Suprapubic skin (tissue), 4 donors: ENCODE measurements at regions not wholly inside any gene's neighbourhood (a gene's known extent, or its start where the extent isn't known, plus 50 kb on each side); places are given as distances from the start of the nearest gene placed in this dataset.

Experiments used
- DNase-seq, 2 donors: peaks; one replicate each; pipeline ENCODE4 v3.0.0-alpha.2; 2019; ENCODE audit warnings: low spot score in 2 of 2
- H3K27ac ChIP-seq: fragments of 200-600 bp; sonication (generic); one replicate; pipeline ENCODE4 v1.5.1; 2019
- H3K27me3 ChIP-seq: fragments of 200-600 bp; sonication (generic); one replicate; pipeline ENCODE4 v1.5.1; 2019
- H3K36me3 ChIP-seq: fragments of 200-600 bp; sonication (generic); one replicate; pipeline ENCODE4 v1.5.1; 2019
- H3K4me1 ChIP-seq: fragments of 200-600 bp; sonication (generic); one replicate; pipeline ENCODE4 v1.5.1; 2019
- H3K4me3 ChIP-seq: fragments of 200-600 bp; sonication (generic); one replicate; pipeline ENCODE4 v1.5.1; 2019; ENCODE audit warnings: mild to moderate bottlenecking
- H3K9me3 ChIP-seq: fragments of 200-600 bp; sonication (generic); one replicate; pipeline ENCODE4 v1.5.1; 2019
- CTCF ChIP-seq, 2 donors: fragments of 200-600 bp in 1 of 2; fragments of 450-650 bp in 1 of 2; sonication (generic) in 1 of 2; IDR thresholded peaks; one replicate each; pipeline ENCODE4 v1.5.1; 2016 to 2019; ENCODE audit warnings: antibody characterized with exemption in 2 of 2, mild to moderate bottlenecking in 1 of 2, moderate library complexity in 1 of 2
- EP300 ChIP-seq: sonication (generic); formaldehyde crosslinking; IDR thresholded peaks from one replicate; pipeline ENCODE4 v1.6.1; 2017; ENCODE audit warnings: antibody characterized with exemption
- POLR2A ChIP-seq, 2 donors: fragments of 450-650 bp; IDR thresholded peaks; one replicate each; pipeline ENCODE4 v1.6.1; 2017; ENCODE audit warnings: antibody characterized with exemption in 2 of 2, mild to moderate bottlenecking in 2 of 2, moderate library complexity in 2 of 2
- POLR2AphosphoS5 ChIP-seq, 3 donors: sonication (generic); formaldehyde crosslinking; IDR thresholded peaks; one replicate each; pipeline ENCODE4 v1.6.1; 2017; ENCODE audit warnings: antibody characterized with exemption in 3 of 3
- WGBS: methylation state at CpG from one replicate; pipeline ENCODE4 v1.1.5; 2018; 5-methylcytosine and 5-hydroxymethylcytosine counted together

DNA sequence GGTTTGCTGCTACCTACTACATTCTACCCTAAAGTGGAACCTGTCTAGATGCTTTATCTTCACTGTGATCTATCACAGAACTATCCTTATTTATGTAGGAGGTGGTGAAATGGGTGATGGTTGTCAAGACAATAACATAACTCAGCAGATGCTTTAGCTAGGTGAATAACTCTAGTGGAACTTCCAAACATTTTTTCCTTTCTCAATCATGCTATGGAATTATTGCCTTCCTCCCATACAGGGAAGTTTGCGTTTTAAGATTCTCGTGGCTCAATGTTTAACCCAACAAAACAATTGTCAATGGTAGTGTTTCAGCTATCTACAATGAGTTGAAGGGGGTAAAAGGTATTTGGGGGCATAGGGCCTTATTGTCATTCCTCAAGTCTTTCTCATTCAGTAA lies 82.6 kb upstream of the GLI2 start:
- Histone ChIP-seq H3K36me3 (no peaks in the 10 kb centered on the region), H3K4me3 (no peak overlapping the region), H3K4me1 (peaks cover 6% of the 10 kb centered on the region), H3K27ac (no peak overlapping the region), H3K27me3 (peaks cover 14% of the 10 kb centered on the region), H3K9me3 (peaks cover 14% of the 10 kb centered on the region)
- no peak for DNase-seq
- 87% methylated on average over 2 of the region's 2 CpGs for WGBS
- TF ChIP-seq EP300 (no peak), POLR2AphosphoS5 (IDR thresholded peaks at IDR 0.05) (no peak), POLR2A (IDR thresholded peaks at IDR 0.05) (no peak), CTCF (IDR thresholded peaks at IDR 0.05) (no peak)

DNA sequence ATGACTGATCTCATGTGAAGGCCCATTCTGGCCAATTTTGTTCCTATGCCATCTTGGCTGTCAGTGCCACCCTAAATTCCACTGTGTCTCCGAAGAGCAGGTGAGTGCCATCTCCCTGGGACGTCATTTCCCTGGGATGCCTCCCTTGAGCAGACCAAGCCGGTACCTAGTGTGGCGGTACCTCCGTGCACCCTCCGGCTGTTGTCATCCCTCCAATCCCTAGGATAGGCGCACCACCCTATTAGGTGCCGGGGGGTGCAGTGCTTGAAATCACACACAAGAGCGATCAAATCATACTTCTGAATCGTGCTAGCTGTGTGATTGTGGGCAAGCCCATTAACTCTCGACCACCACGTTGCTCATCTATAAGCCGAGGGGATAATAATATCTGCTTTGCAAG lies 81.8 kb upstream of the GLI2 start:
- Histone ChIP-seq H3K9me3 (peaks cover 14% of the 10 kb centered on the region), H3K27me3 (peaks cover 14% of the 10 kb centered on the region), H3K36me3 (no peaks in the 10 kb centered on the region), H3K4me3 (no peak overlapping the region), H3K4me1 (peaks cover 6% of the 10 kb centered on the region), H3K27ac (no peak overlapping the region)
- WGBS = 90% methylated on average over 12 of the region's 13 CpGs
- TF ChIP-seq CTCF (IDR thresholded peaks at IDR 0.05) = no peak
- TF ChIP-seq POLR2A (IDR thresholded peaks at IDR 0.05) = no peak
- TF ChIP-seq EP300 = no peak
- no peak for TF ChIP-seq POLR2AphosphoS5 (IDR thresholded peaks at IDR 0.05)
- no peak for DNase-seq

DNA sequence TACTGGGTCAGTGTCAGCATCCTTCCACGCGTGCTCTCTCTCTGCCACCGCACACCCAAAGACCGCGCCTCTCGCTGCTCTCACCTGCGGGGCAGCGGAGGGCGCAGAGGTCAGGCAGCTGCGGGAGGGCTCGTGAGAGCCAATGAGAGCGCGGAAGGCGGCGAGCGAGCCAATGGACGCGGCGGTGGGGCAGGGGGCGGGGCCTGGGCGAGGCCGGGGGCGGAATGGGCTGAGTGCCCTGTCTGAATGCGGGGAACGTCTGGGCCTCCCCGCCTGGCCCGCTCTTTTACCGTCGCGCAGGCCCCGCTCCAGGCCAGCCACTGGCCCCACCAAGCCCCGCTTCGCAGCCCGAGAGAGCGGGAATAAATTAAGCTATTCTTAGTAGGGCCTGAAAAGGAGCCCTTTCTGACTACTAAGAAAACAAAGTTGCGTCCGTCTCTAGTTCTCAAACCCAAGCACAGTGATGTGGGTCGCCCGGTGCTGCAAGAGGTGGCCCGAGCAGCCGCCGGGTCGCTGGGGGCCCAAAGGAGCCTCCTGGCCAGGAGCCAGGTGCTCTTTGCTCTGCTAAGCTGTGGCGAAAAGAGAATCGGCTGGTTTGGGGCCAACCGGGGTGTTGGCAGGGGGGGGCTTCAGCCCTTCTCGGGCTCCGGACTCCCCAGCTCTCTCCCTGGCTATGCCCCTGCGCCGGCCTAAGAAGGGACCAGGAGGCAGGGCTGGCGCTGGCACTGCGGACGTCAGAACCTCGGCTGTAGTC lies 81.1 kb upstream of the GLI2 start:
- Histone ChIP-seq H3K9me3 (peaks cover 8% of the 10 kb centered on the region), H3K27me3 (peaks cover 14% of the 10 kb centered on the region)

DNA sequence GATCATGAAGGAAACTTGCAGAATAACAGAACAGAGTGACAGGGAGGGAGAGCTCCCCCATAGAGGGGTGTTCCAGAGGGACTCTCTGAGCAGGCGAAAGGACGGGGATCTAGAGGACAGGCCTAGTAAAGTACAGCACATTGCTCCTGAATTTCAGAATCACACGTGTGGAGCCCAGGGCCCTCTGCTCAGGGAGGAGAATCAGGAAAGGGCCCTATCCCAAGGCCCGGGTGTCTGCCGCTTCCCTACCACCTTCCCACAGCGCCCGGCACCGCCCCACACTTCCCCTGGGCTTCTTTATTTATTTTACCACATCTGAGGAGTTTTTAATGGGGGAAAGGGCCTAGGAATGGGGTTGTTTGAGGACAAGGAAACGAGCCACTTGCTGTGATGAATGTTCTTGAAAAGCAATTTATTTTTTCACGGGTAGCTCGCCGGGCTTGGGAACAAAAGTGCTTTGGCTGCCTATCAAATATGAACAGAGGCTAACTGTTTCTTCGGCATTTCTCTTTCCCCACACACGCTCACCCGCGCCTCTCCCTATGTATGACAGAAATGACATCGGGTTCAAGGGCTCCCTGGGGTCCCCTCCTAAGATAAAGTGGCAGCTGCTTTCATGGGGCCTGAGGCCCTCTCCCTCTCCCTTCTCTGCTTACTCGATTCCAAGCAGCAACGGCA lies 79.3 kb upstream of the GLI2 start:
- H3K4me1 ChIP-seq = peaks cover 15% of the 10 kb centered on the region
- no peak overlapping the region for H3K27ac ChIP-seq
- H3K9me3 ChIP-seq = peaks cover 6% of the 10 kb centered on the region
- no peak overlapping the region for H3K4me3 ChIP-seq
- H3K36me3 ChIP-seq = no peaks in the 10 kb centered on the region
- H3K27me3 ChIP-seq = peaks cover 14% of the 10 kb centered on the region
- no peak for DNase-seq
- WGBS = 75% methylated on average over 19 of the region's 19 CpGs
- no peak for TF ChIP-seq CTCF (IDR thresholded peaks at IDR 0.05)
- no peak for TF ChIP-seq POLR2AphosphoS5 (IDR thresholded peaks at IDR 0.05)
- TF ChIP-seq EP300 = no peak
- no peak for TF ChIP-seq POLR2A (IDR thresholded peaks at IDR 0.05)

More for the DNA sequence above, 81.1 kb upstream of the GLI2 start:
- Histone ChIP-seq H3K27ac (no peak overlapping the region), H3K4me1 (peaks cover 6% of the 10 kb centered on the region), H3K4me3 (no peak overlapping the region), H3K36me3 (no peaks in the 10 kb centered on the region)
- DNase-seq = no peak
- WGBS = 30% methylated on average over 26 of the region's 54 CpGs
- TF ChIP-seq POLR2AphosphoS5 (IDR thresholded peaks at IDR 0.05) = no peak
- TF ChIP-seq CTCF (IDR thresholded peaks at IDR 0.05) = no peak
- no peak for TF ChIP-seq EP300
- TF ChIP-seq POLR2A (IDR thresholded peaks at IDR 0.05) = no peak

DNA sequence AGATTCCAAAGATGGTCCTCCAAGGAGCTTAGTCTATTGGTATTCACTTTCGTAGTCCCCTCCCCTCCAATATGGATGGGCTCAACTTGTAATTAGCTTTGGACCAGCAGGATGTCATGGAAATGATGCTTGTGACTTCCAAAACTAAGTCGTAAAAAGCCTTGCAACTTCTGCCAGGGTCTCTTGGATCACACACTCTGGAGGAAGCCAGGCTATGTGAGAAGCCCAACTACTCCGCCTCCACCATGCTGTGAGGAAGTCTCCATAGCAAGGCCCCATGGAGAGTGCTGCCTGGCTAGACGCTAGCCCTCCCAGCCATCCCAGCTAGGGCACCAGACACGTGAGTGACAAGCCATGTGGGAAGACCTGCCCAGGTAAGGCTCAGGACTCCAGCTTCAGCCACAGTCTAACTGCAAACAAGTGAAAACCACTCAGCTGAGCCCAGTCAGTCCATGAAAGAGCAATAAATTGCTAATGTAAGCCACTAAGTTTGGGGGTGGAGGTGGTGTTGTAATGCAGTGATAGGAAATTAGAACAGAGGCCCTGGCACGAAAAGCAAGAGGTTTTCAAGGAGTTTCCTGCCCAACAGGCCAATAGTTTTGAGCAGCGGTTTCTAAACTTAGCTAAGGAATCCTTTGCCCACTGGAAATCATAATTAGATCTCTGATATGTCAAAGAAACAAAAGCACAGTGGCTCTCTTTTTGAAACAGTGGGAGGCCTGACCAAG lies 77.5 kb upstream of the GLI2 start:
- DNase-seq = no peak
- H3K27me3 ChIP-seq = peaks cover 14% of the 10 kb centered on the region
- WGBS = 88% methylated on average over 7 of the region's 7 CpGs

More for the DNA sequence above, 77.5 kb upstream of the GLI2 start:
- Histone ChIP-seq H3K4me3 (no peak overlapping the region), H3K36me3 (no peaks in the 10 kb centered on the region), H3K9me3 (no peaks in the 10 kb centered on the region), H3K27ac (no peak overlapping the region), H3K4me1 (peaks cover 18% of the 10 kb centered on the region)
- TF ChIP-seq EP300 (no peak), CTCF (IDR thresholded peaks at IDR 0.05) (no peak), POLR2A (IDR thresholded peaks at IDR 0.05) (no peak), POLR2AphosphoS5 (IDR thresholded peaks at IDR 0.05) (no peak)
